CD14-positive monocyte (primary cell): ENCODE measurements at regions not wholly inside any gene's neighbourhood (a gene's known extent, or its start where the extent isn't known, plus 50 kb on each side); places are given as distances from the start of the nearest gene placed in this dataset.

Experiments used
- DNase-seq, 3 donors: peaks; one replicate each; pipeline ENCODE4 v3.0.0-alpha.2; 2011 to 2022
- H2AFZ ChIP-seq: 2 replicates; pipeline ENCODE4 v1.6.0; 2012; ENCODE audit warnings: mild to moderate bottlenecking, low read depth, low read length, inconsistent platforms; ENCODE audit not compliant: insufficient read depth, poor library complexity, severe bottlenecking
- H3K27ac ChIP-seq, 2 donors: 1 replicate in 1 of 2; 2 replicates in 1 of 2; pipeline ENCODE4 v1.5.1; 2012 to 2013; ENCODE audit warnings: low read length in 2 of 2, control low read depth in 1 of 2, inconsistent platforms in 1 of 2, low read depth in 1 of 2, mild to moderate bottlenecking in 1 of 2
- H3K27me3 ChIP-seq, 2 donors: one replicate each; pipeline versions ENCODE4 v1.6.0 to v1.6.1; 2011 to 2013; ENCODE audit warnings: low read length in 2 of 2; ENCODE audit not compliant: control insufficient read depth in 2 of 2, insufficient read depth in 2 of 2
- H3K36me3 ChIP-seq, 2 donors: replicated peaks in 1 of 2; 1 replicate in 1 of 2; 2 replicates in 1 of 2; pipeline versions ENCODE4 v1.5.1 to v1.6.1; 2012 to 2013; ENCODE audit warnings: low read length in 2 of 2, control low read depth in 1 of 2, inconsistent platforms in 1 of 2, mild to moderate bottlenecking in 1 of 2; ENCODE audit not compliant: insufficient read depth in 2 of 2, control insufficient read depth in 1 of 2
- H3K4me1 ChIP-seq, 2 donors: 1 replicate in 1 of 2; 2 replicates in 1 of 2; pipeline versions ENCODE4 v1.5.1 to v1.6.1; 2012 to 2013; ENCODE audit warnings: low read length in 2 of 2, control low read depth in 1 of 2, inconsistent platforms in 1 of 2, mild to moderate bottlenecking in 1 of 2, moderate library complexity in 1 of 2; ENCODE audit not compliant: insufficient read depth in 2 of 2, control insufficient read depth in 1 of 2
- H3K4me2 ChIP-seq: replicated peaks from 2 replicates; pipeline ENCODE3; 2012; ENCODE audit warnings: low read length, moderate library complexity, mild to moderate bottlenecking; ENCODE audit not compliant: poor library complexity, severe bottlenecking; ENCODE audit errors: extremely low read depth
- H3K4me3 ChIP-seq, 3 experiments: fragments of 200-600 bp in 1 of 3; sonication (generic) in 1 of 3; replicated peaks in 1 of 3; 1 replicate in 2 of 3; 2 replicates in 1 of 3; pipeline ENCODE4 v1.5.1; 2011 to 2013; ENCODE audit warnings: low read length in 3 of 3, mild to moderate bottlenecking in 3 of 3, control low read depth in 2 of 3, low read depth in 2 of 3, inconsistent platforms in 1 of 3, moderate library complexity in 1 of 3
- H3K79me2 ChIP-seq: 2 replicates; pipeline ENCODE4 v1.6.0; 2012; ENCODE audit warnings: mild to moderate bottlenecking, control low read depth, inconsistent platforms, low read length, moderate library complexity; ENCODE audit not compliant: insufficient read depth
- H3K9ac ChIP-seq: 2 replicates; pipeline ENCODE4 v1.6.0; 2017; ENCODE audit warnings: low read length, mild to moderate bottlenecking; ENCODE audit not compliant: insufficient read depth, poor library complexity, severe bottlenecking
- H3K9me3 ChIP-seq, 2 donors: replicated peaks in 1 of 2; 1 replicate in 1 of 2; 2 replicates in 1 of 2; pipeline versions ENCODE4 v1.5.1 to v1.6.1; 2012 to 2013; ENCODE audit warnings: low read length in 2 of 2, control low read depth in 1 of 2; ENCODE audit not compliant: control insufficient read depth in 1 of 2, insufficient read depth in 1 of 2
- H4K20me1 ChIP-seq: 2 replicates; pipeline ENCODE4 v1.6.0; 2012; ENCODE audit warnings: mild to moderate bottlenecking, low read length, control low read depth, moderate library complexity; ENCODE audit not compliant: insufficient read depth
- H3K27ac Mint-ChIP-seq, 7 donors: one replicate each; pipeline ENCODE4 v1.8.0; 2020; ENCODE audit warnings: mild to moderate bottlenecking in 7 of 7, mixed read lengths in 7 of 7, moderate library complexity in 6 of 7, inconsistent platforms in 2 of 7
- H3K27me3 Mint-ChIP-seq, 3 donors: one replicate each; pipeline ENCODE4 v1.8.0; 2021 to 2022; ENCODE audit warnings: low read depth in 3 of 3, mild to moderate bottlenecking in 3 of 3, mixed read lengths in 3 of 3, moderate library complexity in 3 of 3, inconsistent platforms in 1 of 3
- H3K36me3 Mint-ChIP-seq, 2 donors: one replicate each; pipeline ENCODE4 v1.8.0; 2020; ENCODE audit warnings: mixed read lengths in 2 of 2, inconsistent platforms in 1 of 2, mild to moderate bottlenecking in 1 of 2
- H3K4me1 Mint-ChIP-seq: one replicate; pipeline ENCODE4 v1.8.0; 2020; ENCODE audit warnings: mild to moderate bottlenecking, mixed read lengths
- H3K4me3 Mint-ChIP-seq, 2 donors: one replicate each; pipeline ENCODE4 v1.8.0; 2020; ENCODE audit warnings: mild to moderate bottlenecking in 2 of 2, mixed read lengths in 2 of 2, moderate library complexity in 1 of 2
- H3K9me3 Mint-ChIP-seq, 7 donors: one replicate each; pipeline ENCODE4 v1.8.0; 2020 to 2022; ENCODE audit warnings: mixed read lengths in 7 of 7, mild to moderate bottlenecking in 6 of 7, moderate library complexity in 6 of 7, inconsistent platforms in 2 of 7
- WGBS: methylation state at CpG from one replicate; pipeline ENCODE4 v1.1.5; 2013; ENCODE audit warnings: missing lambda C conversion rate; ENCODE audit not compliant: insufficient coverage; 5-methylcytosine and 5-hydroxymethylcytosine counted together
- intact Hi-C, 2 donors: fragments of 100-400 bp; cut with micrococcal nuclease; formaldehyde crosslinking; loops; one replicate each; pipeline versions ENCODE4 v1.15.0 to v1.15.1; 2023
- TF ChIP-seq, protein P1 (sequence below): fragments of 200-600 bp; IDR thresholded peaks from one replicate; pipeline ENCODE4 v1.8.0; 2022; ENCODE audit warnings: antibody characterized with exemption, mild to moderate bottlenecking

DNA sequence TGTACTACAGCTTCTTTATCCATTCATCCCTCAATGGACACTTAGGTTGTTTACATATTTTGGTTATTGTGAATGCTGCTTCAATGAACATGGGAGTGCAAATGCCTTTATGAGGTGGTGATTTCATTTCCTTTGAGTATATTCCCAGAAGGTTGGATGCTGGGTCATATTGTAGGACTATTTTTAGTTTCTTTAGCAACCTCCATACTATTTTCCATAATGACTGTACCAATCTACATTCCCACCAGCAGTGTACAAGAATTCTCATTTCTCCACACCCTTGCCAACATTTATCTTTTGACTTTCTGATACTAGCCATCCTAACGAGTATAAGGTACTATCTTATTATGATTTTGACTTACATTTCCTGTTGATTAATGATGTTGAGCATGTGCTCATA is 269.0 kb downstream of the C6orf118 start:
- H3K4me2 ChIP-seq = no peak overlapping the region
- H3K9me3 Mint-ChIP-seq = peaks cover 0 to 37% (median 15%) of the 10 kb centered on the region in 7 donors
- H3K79me2 ChIP-seq = no peaks in the 10 kb centered on the region
- no peak overlapping the region for H2AFZ ChIP-seq
- H4K20me1 ChIP-seq = no peaks in the 10 kb centered on the region
- H3K27me3 ChIP-seq = no peaks in the 10 kb centered on the region
- DNase-seq = no peak
- H3K4me1 Mint-ChIP-seq = no peaks in the 10 kb centered on the region
- no peak overlapping the region for H3K4me3 Mint-ChIP-seq
- no peak overlapping the region for H3K27ac Mint-ChIP-seq
- no peak overlapping the region for H3K9ac ChIP-seq
- no peaks in the 10 kb centered on the region for H3K4me1 ChIP-seq
- WGBS = no CpG with 5 or more reads among the region's 1 CpG
- peaks cover 26 to 32% of the 10 kb centered on the region in 2 donors for H3K9me3 ChIP-seq
- no peaks in the 10 kb centered on the region for H3K36me3 Mint-ChIP-seq
- H3K4me3 ChIP-seq = no peak overlapping the region
- TF ChIP-seq, protein P1, sequence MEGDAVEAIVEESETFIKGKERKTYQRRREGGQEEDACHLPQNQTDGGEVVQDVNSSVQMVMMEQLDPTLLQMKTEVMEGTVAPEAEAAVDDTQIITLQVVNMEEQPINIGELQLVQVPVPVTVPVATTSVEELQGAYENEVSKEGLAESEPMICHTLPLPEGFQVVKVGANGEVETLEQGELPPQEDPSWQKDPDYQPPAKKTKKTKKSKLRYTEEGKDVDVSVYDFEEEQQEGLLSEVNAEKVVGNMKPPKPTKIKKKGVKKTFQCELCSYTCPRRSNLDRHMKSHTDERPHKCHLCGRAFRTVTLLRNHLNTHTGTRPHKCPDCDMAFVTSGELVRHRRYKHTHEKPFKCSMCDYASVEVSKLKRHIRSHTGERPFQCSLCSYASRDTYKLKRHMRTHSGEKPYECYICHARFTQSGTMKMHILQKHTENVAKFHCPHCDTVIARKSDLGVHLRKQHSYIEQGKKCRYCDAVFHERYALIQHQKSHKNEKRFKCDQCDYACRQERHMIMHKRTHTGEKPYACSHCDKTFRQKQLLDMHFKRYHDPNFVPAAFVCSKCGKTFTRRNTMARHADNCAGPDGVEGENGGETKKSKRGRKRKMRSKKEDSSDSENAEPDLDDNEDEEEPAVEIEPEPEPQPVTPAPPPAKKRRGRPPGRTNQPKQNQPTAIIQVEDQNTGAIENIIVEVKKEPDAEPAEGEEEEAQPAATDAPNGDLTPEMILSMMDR = no peak
- intact Hi-C loops = no loop called here
- H3K36me3 ChIP-seq = no peaks in the 10 kb centered on the region
- no peak overlapping the region for H3K27ac ChIP-seq
- H3K27me3 Mint-ChIP-seq = no peaks in the 10 kb centered on the region

- TF ChIP-seq, protein P1 = no peak
- no peaks in the 10 kb centered on the region for H3K4me1 Mint-ChIP-seq
- no peak overlapping the region for H3K27ac ChIP-seq
- intact Hi-C loops = no loop called here
- no peak overlapping the region for H3K27ac Mint-ChIP-seq
- no peak overlapping the region for H3K4me2 ChIP-seq
- H3K9me3 ChIP-seq = peaks cover 43 to 44% of the 10 kb centered on the region in 2 donors
- no peaks in the 10 kb centered on the region for H3K36me3 Mint-ChIP-seq
- no peak overlapping the region for H3K9ac ChIP-seq
- no peaks in the 10 kb centered on the region for H3K36me3 ChIP-seq
- no peaks in the 10 kb centered on the region for H3K27me3 Mint-ChIP-seq
- no peaks in the 10 kb centered on the region for H4K20me1 ChIP-seq
- peaks cover 7 to 41% (median 21%) of the 10 kb centered on the region in 7 donors for H3K9me3 Mint-ChIP-seq
- H3K79me2 ChIP-seq = no peaks in the 10 kb centered on the region
- no peak for DNase-seq
- H3K4me1 ChIP-seq = no peaks in the 10 kb centered on the region
- no peak overlapping the region for H2AFZ ChIP-seq
- WGBS = 100% methylated on average over 1 of the region's 4 CpGs
- H3K27me3 ChIP-seq = no peaks in the 10 kb centered on the region
- no peak overlapping the region for H3K4me3 ChIP-seq
- H3K4me3 Mint-ChIP-seq = no peak overlapping the region
Observed at GRCh38 chr6:165034271-165034741, 275.1 kb downstream of the C6orf118 start.
